CD4-positive, alpha-beta T cell treated with Interleukin-17A for 4 hours (primary cell): ENCODE measurements at regions not wholly inside any gene's neighbourhood (a gene's known extent, or its start where the extent isn't known, plus 50 kb on each side); places are given as distances from the start of the nearest gene placed in this dataset.
A peak's percentile ranks its signal among the peaks of the same experiment; 100 is the strongest.

Source experiments
- DNase-seq: peaks from one replicate; pipeline ENCODE4 v3.0.0-alpha.2; 2020; ENCODE audit warnings: mixed read lengths

DNA sequence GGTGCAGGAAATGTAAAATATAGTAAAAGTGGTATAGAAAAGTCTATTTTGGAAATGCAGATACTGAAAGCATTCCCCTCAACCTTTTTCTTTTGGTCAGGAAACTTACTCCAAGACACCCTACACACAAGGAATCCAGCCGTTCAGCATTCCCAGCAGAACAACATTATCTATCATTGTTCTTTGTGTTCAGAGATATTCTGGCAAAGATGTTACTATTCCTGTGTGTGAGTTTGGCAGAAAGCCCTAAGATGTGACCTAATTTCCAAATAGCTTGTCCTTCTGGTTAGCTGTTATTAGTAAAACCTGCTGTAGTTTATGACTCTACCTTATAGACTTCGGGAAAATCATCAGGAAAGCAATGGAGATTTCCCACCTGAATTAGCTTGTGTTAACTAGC lies 78.1 kb upstream of the PELI1 start:
- DNase-seq, result no peak

DNA sequence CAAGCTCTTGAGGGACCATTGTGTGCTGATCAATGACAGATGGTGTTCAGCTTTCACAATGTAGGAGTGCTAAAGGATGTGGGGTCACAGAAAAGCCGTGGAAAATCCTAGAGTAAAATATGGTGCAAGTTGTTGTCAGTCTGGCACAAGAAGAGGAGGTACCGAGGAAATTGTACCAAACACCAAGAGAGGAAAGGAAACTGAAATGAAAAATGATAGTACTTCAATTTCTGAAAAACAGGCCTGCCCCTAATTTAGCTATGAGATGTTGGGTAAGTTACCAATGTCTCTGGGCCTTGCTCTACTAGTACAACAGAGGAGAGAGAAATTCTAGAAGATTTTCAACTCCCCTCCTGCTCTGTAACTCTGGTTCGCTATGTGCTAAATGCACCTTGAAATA lies 78.8 kb upstream of the PELI1 start:
- no peak for DNase-seq

DNA sequence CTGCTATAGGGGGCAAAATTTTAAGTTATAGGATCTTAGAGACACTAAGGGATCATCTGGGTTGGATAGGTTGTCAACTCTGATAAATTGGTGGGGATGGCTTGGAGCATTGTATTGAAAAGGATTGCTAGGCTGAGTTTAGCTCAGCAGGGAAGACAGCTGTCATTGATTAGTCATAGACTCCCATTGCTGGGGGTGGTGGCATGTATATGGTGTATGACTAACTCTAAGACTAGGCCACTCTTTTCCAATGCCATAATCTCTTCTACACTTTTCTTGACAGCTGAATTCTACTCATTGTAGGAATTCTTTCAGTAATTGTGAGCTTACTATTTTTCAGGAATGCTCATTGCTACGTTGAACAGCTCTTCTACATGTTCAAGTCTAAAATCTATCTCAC lies 81.3 kb upstream of the PELI1 start:
- DNase-seq, result no peak

DNA sequence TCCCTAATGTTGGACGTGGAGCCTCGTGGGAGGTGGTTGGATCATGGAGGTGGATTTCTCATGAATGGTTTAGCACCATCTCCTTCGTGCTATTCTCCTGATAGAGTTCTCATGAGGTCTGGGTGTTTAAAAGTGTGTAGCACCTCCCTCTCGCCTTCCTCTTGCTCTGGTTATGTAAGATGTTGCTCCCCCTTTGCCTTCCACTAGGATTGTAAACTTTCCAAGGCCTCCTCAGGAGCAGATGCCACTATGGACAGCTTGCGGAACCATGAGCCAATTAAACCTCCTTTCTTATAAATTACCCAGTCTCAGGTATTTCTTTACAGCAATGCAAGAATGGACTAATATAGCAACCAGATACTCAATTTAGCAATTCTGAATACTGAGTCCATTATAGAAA lies 82.4 kb upstream of the PELI1 start:
- DNase-seq, result no peak

DNA sequence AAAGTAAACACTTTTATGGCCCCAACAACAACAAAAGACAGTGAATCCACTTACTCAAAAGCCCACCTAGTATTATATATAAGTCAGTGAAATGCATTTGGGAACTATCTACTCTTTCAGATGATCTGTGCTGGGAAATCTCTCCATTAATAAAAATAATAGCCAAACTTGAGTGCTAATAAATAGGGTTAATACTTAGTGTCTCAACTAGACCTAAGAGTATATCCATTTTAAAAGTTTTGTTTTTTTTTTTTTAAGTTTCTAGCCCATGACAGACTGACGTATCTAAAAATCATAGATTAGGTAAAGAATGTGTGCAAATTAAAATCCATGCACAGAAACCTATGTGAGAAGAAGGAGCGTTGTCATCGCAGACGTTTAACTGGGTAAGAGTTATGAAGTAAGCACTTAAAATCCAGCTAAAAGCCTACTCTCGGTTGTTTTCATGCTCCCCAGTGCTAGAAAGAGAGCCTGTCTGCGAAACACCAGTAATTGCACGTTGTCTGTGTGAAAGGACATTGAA lies 83.4 kb upstream of the PELI1 start:
- no peak for DNase-seq

DNA sequence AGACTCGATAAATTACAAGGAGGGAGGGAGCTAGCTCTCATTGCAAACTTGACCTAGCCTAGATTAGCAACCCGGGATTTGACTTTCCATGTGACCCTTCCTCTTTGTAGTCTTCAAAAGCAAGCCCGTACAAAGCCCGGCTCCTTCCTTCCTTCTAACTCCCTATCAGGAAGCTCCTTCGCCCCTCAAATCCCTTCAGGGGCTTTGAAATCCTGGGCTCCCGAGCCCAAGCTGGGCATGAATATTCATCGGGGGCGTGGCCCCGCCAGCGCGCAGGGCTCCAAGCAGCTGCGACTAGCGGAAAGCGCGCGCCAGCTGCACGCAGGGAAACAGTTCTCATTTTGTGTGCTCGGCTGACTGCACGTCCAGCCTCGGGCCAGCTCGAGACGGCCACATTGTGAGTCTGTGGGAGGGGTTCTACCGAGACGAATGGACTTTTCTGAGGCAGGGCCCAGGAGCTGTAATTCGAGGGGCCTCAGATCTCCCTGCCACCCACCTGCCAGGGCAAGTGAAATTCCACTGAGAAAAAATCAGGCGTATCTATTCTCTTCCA lies 84.0 kb upstream of the PELI1 start:
- DNase-seq, result peak; percentile 80

DNA sequence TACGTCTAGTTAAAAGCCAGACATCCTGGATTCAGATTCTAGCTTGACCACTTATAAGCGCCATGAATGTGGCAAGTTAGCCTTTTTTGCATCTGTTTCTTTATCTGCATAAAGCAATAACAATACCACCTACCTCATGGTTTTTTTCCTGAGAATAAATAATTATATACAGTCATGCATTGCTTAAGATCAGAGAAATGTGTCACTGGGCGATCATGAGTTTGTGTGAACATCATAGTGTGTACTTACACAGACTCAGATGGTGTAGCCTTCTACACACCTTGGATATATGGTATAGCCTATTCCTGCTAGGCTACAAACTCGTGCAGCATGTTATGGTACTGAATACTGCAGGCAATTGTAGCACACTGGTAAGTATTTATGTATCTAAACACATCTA lies 84.7 kb upstream of the PELI1 start:
- no peak for DNase-seq

DNA sequence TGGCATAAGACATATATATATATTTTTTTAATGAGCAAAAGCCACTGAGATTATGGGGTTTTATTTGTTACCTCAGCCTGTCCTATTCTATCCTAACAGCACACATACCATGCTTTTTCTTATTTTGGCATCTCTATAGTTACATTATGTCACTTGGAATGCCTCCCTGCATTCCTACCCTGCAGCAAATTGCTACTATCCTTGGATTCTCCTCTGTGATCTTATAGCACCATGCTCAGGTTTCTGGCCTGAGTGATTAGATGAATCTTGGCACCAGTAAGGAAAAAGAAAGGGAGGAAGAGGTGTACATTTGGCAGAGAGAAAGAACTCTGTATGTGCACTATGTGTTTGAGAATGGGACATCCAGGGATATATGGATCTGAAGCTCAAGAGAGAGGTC lies 86.3 kb upstream of the PELI1 start:
- no peak for DNase-seq

DNA sequence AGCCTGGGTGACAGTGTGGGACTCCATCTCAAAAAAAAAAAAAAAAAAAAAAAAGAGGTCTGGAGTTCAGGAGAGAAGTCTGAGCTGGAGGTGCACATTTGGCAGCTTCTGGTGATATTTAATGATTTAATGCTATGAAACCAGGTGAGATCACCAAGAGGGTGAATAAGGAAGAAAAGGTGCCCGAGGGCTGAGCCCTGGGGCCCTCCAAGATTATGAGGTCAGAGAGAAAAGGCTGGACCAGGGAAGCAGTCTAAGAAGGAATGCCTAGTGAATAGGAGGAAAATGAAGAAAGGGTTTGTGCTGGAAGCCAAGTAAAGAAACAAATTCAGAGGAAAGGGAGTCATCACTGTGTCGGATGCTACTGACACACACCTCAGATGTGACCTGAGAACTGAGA lies 88.0 kb upstream of the PELI1 start:
- no peak for DNase-seq

DNA sequence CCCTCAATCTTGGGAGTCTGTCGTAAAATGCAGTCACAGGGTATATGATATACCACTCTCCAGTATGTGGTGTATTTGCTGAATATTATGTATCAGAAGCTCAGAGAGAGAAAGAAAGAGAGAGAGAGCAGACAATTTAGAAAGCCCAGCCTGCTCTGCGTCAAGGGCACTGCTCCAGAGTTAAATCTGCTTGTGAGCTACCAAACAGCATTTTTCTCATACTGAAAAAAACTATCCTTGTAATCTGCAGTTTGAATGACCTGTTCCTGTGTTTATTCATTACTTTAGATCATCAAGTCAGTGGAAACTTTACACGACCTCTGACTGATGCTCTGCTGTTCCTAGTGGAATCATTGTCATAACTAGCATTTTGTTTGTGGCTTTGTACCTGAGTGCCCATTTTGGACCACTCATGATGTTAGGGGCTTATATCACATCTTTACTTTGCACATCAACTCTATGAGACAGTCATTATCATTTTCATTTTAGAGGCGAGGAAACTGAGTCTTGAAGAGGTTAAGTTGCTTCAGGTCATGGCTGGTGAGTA lies 89.2 kb upstream of the PELI1 start:
- DNase-seq, result no peak

DNA sequence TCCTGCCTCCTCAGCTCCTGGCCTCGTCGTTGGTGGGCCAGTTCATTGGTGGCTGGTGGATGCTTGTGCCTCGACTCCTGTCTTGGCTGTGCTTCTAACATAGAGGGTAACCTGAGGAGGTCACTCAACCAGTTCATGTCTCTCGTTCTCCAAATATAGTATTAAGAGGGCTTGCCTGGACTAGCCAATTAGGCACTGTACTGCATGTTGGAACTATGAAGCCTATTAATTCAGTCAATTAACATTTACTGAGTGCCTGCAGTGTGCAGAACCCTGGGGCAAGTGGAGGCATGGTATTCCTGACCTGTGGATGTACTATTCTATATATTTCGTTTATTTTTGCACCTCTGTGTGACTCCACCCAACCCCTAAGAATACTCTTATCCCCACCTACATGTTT lies 89.9 kb upstream of the PELI1 start:
- no peak for DNase-seq

DNA sequence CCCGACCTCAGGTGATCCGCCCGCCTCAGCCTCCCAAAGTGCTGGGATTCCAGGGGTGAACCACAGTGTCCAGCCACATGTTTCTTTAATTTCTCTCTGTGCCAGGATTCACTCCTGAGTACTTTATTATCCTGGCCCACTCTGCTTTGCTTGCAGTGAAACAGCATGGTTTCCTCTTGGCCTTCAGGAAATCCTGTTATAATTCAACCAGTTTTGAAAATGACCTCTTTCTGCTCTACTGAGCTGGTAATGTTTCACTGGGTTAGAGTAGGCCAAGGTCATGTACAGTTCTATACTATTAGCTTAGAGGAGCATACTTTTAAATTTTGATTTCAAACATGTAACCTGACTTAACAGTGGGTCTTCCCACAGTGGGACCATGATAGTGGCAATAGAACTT lies 90.6 kb upstream of the PELI1 start:
- DNase-seq, result no peak

DNA sequence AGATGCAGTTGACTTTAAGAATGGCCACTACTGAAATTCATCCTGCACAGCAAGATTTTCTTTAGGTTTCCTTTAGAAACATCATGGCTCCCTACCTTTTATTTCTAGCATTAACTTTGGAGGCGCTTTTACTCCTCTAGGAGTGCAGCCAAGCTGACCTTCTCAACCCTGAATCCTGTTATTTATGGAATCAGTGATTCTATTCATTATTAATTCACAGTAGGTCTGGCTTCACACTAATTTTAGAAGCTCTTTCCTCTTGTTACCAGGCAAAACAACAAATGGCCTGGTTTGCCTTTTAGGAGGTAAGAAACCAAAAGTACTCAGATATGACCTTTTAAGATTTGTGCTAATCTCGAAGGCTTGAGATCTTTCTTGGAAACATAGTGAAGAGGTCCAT lies 93.0 kb upstream of the PELI1 start:
- no peak for DNase-seq

DNA sequence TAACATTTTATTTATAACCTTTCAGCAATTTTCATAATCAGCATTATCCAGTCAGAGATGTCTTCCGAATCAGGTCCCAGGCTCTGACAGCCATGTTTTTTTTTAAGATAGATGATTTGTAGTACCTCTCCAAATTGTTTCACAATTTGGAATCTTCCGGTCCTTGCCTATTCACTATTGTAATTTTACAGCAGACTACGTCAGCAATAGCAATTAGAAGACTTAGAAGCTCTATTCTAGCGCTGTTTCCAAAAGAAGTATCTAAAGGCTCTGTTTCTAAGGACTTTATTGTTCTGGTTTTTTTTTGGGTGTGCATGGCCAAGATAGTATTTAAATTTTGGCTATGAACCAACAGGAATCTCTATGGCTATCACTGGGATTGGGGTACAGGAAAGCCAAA lies 94.6 kb upstream of the PELI1 start:
- no peak for DNase-seq

DNA sequence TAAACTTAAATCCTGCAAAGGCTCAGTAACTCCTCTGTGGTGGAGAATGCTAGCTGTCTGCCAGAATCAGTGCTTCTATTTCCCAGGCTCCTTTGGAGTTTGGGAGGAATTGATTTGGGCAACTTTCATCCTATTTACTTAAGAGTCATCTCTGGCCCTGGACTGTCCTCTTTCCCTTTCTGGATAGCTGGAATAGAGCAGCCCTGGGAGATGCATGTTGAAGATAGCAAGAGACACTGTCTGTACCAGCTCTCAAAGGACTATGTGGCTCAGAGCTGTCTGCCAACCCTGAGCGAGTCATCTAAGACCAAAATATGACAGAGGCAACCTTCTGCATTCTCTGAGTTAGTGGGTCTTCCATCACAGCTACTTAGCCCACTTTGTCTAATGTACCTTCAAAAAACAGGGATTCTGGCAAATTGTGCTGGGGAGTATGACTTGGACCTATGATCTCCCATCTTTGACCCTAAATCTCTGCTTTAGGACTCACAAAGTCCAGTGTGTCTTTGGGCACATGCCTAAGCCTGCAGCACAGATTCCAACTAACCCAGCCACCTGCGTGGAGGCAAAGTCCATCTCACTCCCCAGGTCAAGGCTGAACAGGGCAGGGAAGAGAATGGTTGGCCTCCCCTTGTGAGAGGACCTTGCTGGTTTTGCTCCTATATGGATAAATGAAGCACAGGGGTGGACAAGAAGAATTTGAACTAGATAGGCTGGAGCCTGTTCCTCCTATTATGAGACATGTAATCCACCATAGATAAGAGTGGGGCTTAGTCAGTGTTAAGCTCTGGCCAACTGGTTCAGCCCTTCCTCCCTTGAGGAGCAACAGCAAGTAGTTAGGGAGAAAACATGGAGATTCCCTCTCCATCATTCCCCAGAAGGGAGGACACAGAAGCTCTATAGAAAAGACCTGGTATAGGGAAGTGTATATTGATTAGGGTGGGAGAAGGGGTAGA lies 99.1 kb upstream of the PELI1 start:
- DNase-seq, result no peak

DNA sequence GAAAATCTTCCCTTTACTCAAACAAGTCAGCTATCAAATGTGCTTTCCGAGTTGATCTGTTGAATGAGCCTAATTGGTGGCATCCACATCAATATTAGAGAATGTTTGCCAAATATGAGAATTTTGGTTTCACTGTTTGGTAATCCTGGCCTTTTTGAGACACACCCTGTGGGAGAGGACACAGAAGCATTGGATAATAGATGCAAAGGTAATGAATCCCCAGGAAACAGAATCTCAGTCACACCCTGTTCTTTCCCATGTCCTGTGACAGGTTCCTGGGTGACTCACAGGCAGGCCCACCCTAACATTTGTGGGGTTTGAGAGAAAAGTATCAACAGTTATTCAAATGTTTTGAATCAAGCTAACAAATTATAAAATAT lies 99.8 kb upstream of the PELI1 start:
- DNase-seq, result no peak

DNA sequence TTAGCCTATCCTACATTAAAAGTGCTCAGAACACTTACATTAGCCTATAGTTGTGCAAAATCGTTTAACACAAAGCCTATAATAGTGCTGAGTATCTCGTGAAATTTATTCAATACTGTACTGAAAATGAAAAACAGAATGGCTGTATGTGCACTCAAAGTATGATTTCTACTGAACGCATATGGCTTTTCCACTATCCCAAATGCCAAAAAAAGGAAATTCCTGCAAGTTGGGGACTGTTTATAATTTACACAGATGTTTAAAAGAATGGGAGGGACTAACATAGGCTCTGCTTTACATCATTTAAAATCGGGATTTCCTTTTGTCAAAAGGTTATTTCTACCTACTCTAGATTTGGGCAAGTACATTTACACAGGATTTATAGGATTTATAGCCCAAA lies 101.4 kb upstream of the PELI1 start:
- DNase-seq, result no peak

DNA sequence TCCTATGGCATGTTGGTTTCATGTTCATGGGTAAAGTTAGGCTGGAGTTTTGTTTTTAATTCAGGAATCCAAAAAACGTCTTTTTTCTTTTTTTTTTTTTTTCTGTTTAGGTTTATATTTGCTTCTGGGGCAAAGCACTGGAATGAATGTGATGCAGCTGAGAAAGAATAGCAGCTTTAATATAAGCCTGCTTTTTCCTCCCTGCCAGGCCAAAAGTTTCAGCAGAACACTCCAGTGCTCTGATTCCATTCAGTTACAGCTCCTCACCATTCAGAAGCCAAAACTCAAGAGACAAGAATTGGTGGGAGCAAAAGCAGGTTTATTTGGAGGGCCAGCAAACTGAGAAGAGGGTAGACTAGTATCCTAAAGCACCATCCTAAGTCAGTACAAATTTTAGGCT lies 102.7 kb upstream of the PELI1 start:
- DNase-seq, result no peak

DNA sequence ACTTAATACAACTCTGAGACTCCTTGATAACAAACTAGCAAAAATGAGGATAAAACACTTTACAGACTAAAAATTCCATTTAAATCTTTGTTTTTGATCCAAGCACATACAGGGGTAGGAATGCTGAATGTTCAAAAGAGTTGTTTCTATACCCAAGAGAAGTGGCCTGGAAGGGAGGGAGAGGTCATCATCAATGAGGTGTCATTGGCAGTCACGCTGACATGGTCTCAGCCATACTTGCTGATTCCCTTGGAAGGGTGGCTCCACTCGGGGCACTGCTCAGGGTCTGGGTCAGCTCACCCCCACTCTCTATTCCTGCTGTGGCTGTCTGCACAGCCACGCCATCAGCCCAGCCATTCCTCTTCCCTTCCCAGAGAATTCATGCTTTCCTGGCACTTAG lies 105.2 kb upstream of the PELI1 start:
- DNase-seq, result no peak

DNA sequence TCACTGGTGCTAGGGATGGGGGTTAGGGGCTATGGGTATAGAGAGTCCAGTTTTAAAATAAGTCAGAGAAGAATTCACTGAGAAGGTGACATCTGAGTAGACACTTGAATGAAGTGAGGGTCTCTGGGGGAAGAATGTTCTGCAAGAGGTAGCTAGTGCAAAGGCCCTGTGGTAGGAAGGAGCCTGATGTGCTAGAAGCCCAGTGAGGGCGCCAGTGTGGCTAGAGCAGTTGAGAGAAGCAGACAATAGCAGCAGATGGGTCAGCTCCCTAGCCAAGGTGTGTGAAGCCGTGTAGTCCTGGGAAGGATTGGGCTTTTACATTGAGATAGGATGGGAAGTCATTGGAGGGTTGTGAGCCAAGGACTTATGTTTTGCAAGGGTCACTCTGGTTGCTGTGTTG lies 105.8 kb upstream of the PELI1 start:
- DNase-seq, result no peak

DNA sequence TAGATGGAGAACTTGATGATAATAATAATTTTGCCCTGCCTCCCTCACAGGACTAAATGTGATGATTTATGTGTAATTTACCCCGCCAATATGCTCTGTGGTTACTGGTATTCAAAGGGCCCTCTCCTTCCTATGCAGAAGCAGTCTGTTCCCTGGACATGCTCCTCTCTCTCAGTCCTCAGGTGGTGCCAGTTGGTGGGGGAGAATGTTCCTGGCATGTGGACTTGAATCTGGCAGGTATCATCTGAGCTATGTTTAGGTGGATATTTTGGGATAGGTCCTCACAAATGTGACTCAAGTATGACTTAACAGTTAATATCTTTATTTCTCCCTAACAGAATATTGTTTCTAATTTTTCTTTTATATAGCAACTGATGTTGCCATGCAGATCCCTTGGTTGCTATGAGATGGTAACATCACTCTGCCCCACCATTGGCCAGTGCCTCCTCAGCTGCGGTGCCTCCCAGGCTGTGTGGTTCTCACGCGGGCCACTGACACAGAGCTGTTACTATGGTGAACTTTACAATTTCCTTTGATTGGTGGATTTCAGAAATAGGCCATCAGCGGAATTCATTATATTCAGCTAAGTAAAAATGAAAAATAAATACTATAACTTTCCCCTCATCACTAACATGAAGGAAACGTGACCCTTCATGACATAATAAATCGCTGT lies 106.7 kb upstream of the PELI1 start:
- no peak for DNase-seq

DNA sequence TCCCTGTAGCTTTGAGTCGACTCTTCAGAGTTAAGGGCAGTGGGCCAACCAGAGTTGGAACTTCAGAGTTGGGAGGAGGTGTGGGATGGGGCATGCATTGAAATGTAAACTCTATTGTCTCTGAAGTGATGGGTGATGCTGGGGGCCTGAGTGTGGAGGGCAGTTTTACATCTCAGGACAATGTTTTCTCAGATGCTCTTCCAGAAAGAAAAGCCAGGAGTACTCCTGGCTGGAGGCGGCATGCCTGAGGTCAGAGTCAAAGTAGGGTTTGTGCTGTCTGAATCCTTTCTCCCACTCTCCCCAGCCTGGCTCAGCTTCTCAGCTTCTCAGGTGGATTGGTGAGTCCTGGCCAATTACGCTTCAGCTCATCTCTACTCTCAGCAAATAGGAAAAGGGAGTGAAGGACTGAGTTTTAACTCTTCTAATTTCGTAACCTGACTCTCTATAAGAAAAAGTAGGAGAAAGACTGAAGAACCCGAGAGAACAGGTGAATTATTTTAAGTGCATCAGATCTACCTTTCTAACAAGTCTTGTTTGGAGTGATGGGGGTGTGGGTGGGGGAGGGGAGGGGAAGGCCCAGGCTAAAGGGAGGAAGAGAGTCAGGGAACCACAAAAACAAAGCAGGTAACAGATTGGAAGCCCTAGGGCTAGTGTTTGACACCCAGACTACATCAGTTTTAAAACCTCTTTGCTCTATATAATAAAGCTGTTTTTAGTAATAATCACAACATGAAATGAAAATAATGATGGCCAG lies 107.5 kb upstream of the PELI1 start:
- no peak for DNase-seq
